Caco-2 (cell line): ENCODE measurements at regions not wholly inside any gene's neighbourhood (a gene's known extent, or its start where the extent isn't known, plus 50 kb on each side); places are given as distances from the start of the nearest gene placed in this dataset.

Source experiments
- BruUV-seq: library from RNA; stranded (reverse); fragments of 400-500 nt; replicated peaks from 2 replicates; lab custom pipeline; 2021; lab: Mats Ljungman, UMichigan
- CTCF ChIA-PET: fragments of 300-600 bp; sonication (Branson Sonifier 250); formaldehyde crosslinking; loops from one replicate; lab custom pipeline; 2022; ENCODE audit warnings: antibody characterized with exemption; lab: Charles Lee
- POLR2A ChIA-PET: fragments of 300-600 bp; sonication (Branson Sonifier 250); formaldehyde crosslinking; loops from one replicate; lab custom pipeline; 2022; ENCODE audit warnings: antibody characterized with exemption; lab: Charles Lee
- DNase-seq, 2 experiments: peaks; one replicate each; pipeline versions ENCODE4 v3.0.0 to v3.0.0-alpha.2; 2020 to 2022
- H3K27me3 ChIP-seq: replicated peaks from 2 replicates; pipeline ENCODE4 v1.6.0; 2011; ENCODE audit warnings: low read length; ENCODE audit not compliant: control insufficient read depth, insufficient read depth
- H3K36me3 ChIP-seq: 2 replicates; pipeline ENCODE4 v1.5.1; 2011; ENCODE audit warnings: low read length; ENCODE audit not compliant: control insufficient read depth, insufficient read depth
- H3K4me1 ChIP-seq: fragments of 250-450 bp; sonication (Bioruptor Pico); 2 replicates; pipeline ENCODE4 v1.5.1; 2020; ENCODE audit warnings: mild to moderate bottlenecking
- H3K4me3 ChIP-seq: 2 replicates; pipeline ENCODE4 v1.5.1; 2011; ENCODE audit warnings: low read depth, mild to moderate bottlenecking, control low read depth, low read length
- H3K9me3 ChIP-seq: fragments of 250-450 bp; sonication (Bioruptor Pico); 2 replicates; pipeline ENCODE4 v1.5.1; 2020; ENCODE audit warnings: mild to moderate bottlenecking, moderate library complexity
- H3K27ac Mint-ChIP-seq: one replicate; pipeline ENCODE4 v1.8.0; 2022; ENCODE audit warnings: mixed read lengths; ENCODE audit not compliant: unreplicated experiment
- H3K27me3 Mint-ChIP-seq: one replicate; pipeline ENCODE4 v1.8.0; 2022; ENCODE audit warnings: mixed read lengths; ENCODE audit not compliant: insufficient read depth, unreplicated experiment
- H3K36me3 Mint-ChIP-seq: one replicate; pipeline ENCODE4 v1.8.0; 2022; ENCODE audit warnings: mild to moderate bottlenecking, mixed read lengths; ENCODE audit not compliant: insufficient read depth, unreplicated experiment
- H3K4me1 Mint-ChIP-seq: one replicate; pipeline ENCODE4 v1.8.0; 2022; ENCODE audit warnings: low read depth, mixed read lengths; ENCODE audit not compliant: unreplicated experiment
- H3K4me3 Mint-ChIP-seq: one replicate; pipeline ENCODE4 v1.8.0; 2022; ENCODE audit warnings: mild to moderate bottlenecking, moderate library complexity, mixed read lengths; ENCODE audit not compliant: unreplicated experiment
- H3K9me3 Mint-ChIP-seq: one replicate; pipeline ENCODE4 v1.8.0; 2022; ENCODE audit warnings: mixed read lengths; ENCODE audit not compliant: unreplicated experiment
- intact Hi-C: fragments of 100-400 bp; cut with micrococcal nuclease; formaldehyde crosslinking; loops from one replicate; pipeline ENCODE4 v1.10.0; 2022; ENCODE audit not compliant: unreplicated experiment
- TF ChIP-seq, protein P1 (sequence below), 2 experiments: fragments of 200-600 bp in 1 of 2; IDR thresholded peaks; 1 replicate in 1 of 2; 2 replicates in 1 of 2; pipeline versions ENCODE4 v1.5.1 to v1.8.0; 2011 to 2022; ENCODE audit warnings: antibody characterized with exemption in 1 of 2, control low read depth in 1 of 2, inconsistent platforms in 1 of 2, low read depth in 1 of 2, low read length in 1 of 2, mild to moderate bottlenecking in 1 of 2, moderate library complexity in 1 of 2; ENCODE audit not compliant: insufficient read depth in 1 of 2, severe bottlenecking in 1 of 2, unreplicated experiment in 1 of 2

DNA sequence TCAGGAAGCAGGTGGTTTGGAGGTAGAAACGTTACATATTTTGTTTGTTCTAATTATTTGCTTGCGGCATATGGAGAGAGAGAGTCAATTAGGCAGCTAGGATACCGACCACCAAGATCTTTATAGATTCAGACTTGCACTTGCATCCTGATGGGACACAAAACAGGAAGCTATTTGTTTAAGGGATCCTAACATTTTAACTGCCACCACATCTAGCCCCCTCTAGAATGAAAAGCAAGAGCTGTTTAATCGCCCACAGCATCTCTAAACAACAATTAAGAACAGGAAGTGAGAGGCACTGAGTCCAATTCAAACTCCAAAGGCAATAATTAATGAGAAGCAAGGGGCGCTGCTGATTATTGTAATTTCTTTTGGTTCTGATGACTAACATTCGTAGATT is 182.0 kb upstream of the LINC00305 start:
- BruUV-seq: no TSS peak
- Histone ChIP-seq H3K9me3 (no peaks in the 10 kb centered on the region), H3K36me3 (no peaks in the 10 kb centered on the region), H3K4me1 (no peaks in the 10 kb centered on the region), H3K4me3 (no peak overlapping the region), H3K27me3 (no peaks in the 10 kb centered on the region)
- Mint-ChIP-seq H3K27ac (no peak overlapping the region), H3K36me3 (no peaks in the 10 kb centered on the region), H3K4me1 (no peaks in the 10 kb centered on the region), H3K27me3 (no peaks in the 10 kb centered on the region), H3K9me3 (no peaks in the 10 kb centered on the region), H3K4me3 (no peak overlapping the region)
- CTCF ChIA-PET: no interaction called here
- POLR2A ChIA-PET: no interaction called here
- DNase-seq: no peak
- intact Hi-C loops: loop anchor here (1.0 to 10.0 kb wide), 2 partner anchors 87 to 236 kb away; no protein-coding TSS in a partner anchor
- TF ChIP-seq, protein P1, sequence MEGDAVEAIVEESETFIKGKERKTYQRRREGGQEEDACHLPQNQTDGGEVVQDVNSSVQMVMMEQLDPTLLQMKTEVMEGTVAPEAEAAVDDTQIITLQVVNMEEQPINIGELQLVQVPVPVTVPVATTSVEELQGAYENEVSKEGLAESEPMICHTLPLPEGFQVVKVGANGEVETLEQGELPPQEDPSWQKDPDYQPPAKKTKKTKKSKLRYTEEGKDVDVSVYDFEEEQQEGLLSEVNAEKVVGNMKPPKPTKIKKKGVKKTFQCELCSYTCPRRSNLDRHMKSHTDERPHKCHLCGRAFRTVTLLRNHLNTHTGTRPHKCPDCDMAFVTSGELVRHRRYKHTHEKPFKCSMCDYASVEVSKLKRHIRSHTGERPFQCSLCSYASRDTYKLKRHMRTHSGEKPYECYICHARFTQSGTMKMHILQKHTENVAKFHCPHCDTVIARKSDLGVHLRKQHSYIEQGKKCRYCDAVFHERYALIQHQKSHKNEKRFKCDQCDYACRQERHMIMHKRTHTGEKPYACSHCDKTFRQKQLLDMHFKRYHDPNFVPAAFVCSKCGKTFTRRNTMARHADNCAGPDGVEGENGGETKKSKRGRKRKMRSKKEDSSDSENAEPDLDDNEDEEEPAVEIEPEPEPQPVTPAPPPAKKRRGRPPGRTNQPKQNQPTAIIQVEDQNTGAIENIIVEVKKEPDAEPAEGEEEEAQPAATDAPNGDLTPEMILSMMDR (IDR thresholded peaks at IDR 0.05; ENCODE audit: insufficient read depth in 1 of 2, low read depth in 1 of 2, low read length in 1 of 2, severe bottlenecking in 1 of 2, unreplicated experiment in 1 of 2): no peak

GRCh38 chr18:64330161-64330560 is 181.3 kb upstream of the LINC00305 start:
- Mint-ChIP-seq H3K27me3 (no peaks in the 10 kb centered on the region), H3K4me1 (no peaks in the 10 kb centered on the region), H3K27ac (no peak overlapping the region), H3K36me3 (no peaks in the 10 kb centered on the region), H3K4me3 (no peak overlapping the region), H3K9me3 (no peaks in the 10 kb centered on the region)
- ChIA-PET CTCF (no interaction called here), POLR2A (no interaction called here)
- no peaks in the 10 kb centered on the region for H3K9me3 ChIP-seq
- no peaks in the 10 kb centered on the region for H3K27me3 ChIP-seq
- intact Hi-C loops: loop anchor here (1.0 to 10.0 kb wide), 2 partner anchors 86 to 235 kb away; no protein-coding TSS in a partner anchor
- TF ChIP-seq, protein P1 (IDR thresholded peaks at IDR 0.05; ENCODE audit: insufficient read depth in 1 of 2, low read depth in 1 of 2, low read length in 1 of 2, severe bottlenecking in 1 of 2, unreplicated experiment in 1 of 2): peak in 1 of 2 experiments; percentile 5
- no peak overlapping the region for H3K4me3 ChIP-seq
- no peaks in the 10 kb centered on the region for H3K4me1 ChIP-seq
- H3K36me3 ChIP-seq: no peaks in the 10 kb centered on the region
- peak in 1 of 2 experiments; percentile 21 for DNase-seq
- no TSS peak for BruUV-seq

DNA sequence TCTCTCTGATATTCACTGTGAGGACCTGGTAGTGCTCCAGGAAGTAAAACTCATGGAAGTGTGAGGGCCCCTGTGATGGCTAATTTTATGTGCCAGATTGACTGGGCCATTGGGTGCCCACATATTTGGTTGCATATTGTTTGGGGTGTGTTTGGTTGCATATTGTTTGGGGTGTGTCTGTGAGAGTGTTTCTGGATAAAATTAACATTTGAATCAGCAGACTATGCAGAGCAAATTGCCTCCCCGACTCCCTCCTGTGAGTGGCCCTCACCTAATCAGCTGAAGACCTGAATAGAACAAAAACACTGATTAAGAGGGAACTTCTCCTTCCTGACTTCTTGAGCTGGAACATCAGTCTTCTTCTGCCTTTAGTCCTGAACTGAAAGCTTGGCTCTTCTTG is 173.3 kb upstream of the LINC00305 start:
- intact Hi-C loops: no loop called here
- Histone ChIP-seq H3K4me3 (no peak overlapping the region), H3K27me3 (no peaks in the 10 kb centered on the region), H3K4me1 (no peaks in the 10 kb centered on the region), H3K36me3 (no peaks in the 10 kb centered on the region), H3K9me3 (no peaks in the 10 kb centered on the region)
- Mint-ChIP-seq H3K9me3 (peaks cover 21% of the 10 kb centered on the region), H3K36me3 (no peaks in the 10 kb centered on the region), H3K4me3 (no peak overlapping the region), H3K27ac (no peak overlapping the region), H3K4me1 (no peaks in the 10 kb centered on the region), H3K27me3 (no peaks in the 10 kb centered on the region)
- no TSS peak for BruUV-seq
- TF ChIP-seq, protein P1 (IDR thresholded peaks at IDR 0.05; ENCODE audit: insufficient read depth in 1 of 2, low read depth in 1 of 2, low read length in 1 of 2, severe bottlenecking in 1 of 2, unreplicated experiment in 1 of 2): no peak
- DNase-seq: no peak
- POLR2A ChIA-PET: no interaction called here
- CTCF ChIA-PET: no interaction called here
